SK-N-SH (cell line): ENCODE measurements at regions not wholly inside any gene's neighbourhood (a gene's known extent, or its start where the extent isn't known, plus 50 kb on each side); places are given as distances from the start of the nearest gene placed in this dataset.

Experiments used
- CTCF ChIA-PET: fragments of 300-600, 350-600 bp; formaldehyde crosslinking; extraction: SDS; loops from one replicate; lab custom pipeline; 2021; lab: Yijun Ruan, JAX
- POLR2A ChIA-PET: fragments of 350-600 bp; sonication (Branson Sonifier 250); formaldehyde crosslinking; extraction: SDS; loops from one replicate; lab custom pipeline; 2020; ENCODE audit warnings: antibody characterized with exemption, inconsistent platforms; lab: Yijun Ruan, JAX
- DNase-seq: peaks from one replicate; pipeline ENCODE4 v3.0.0; 2012
- H2AFZ ChIP-seq: fragments of 200-600 bp; sonication (generic); 2 replicates; pipeline ENCODE4 v1.8.1; 2016; ENCODE audit warnings: antibody characterized with exemption, mild to moderate bottlenecking, low read depth
- H3F3A ChIP-seq: fragments of 200-600 bp; sonication (generic); replicated peaks from 2 replicates; pipeline ENCODE3; 2016; ENCODE audit warnings: antibody characterized with exemption, mild to moderate bottlenecking; ENCODE audit not compliant: insufficient read depth
- H3K27ac ChIP-seq, 2 experiments: fragments of 200-500 bp in 1 of 2; fragments of 200-600 bp in 1 of 2; sonication (Bioruptor generic) in 1 of 2; sonication (generic), shearing (Covaris generic) in 1 of 2; 2 replicates each; pipeline versions ENCODE4 v1.5.1 to v1.6.1; 2014 to 2016; ENCODE audit warnings: low read depth in 2 of 2, inconsistent platforms in 1 of 2, low read length in 1 of 2, mild to moderate bottlenecking in 1 of 2, mixed read lengths in 1 of 2
- H3K27me3 ChIP-seq: fragments of 200-600 bp; sonication (generic), shearing (Covaris generic); 2 replicates; pipeline ENCODE4 v1.6.1; 2016; ENCODE audit warnings: mixed run types; ENCODE audit not compliant: insufficient read depth
- H3K36me3 ChIP-seq, 2 experiments: fragments of 200-500 bp in 1 of 2; fragments of 200-600 bp in 1 of 2; sonication (Bioruptor generic) in 1 of 2; sonication (generic) in 1 of 2; replicated peaks in 1 of 2; 2 replicates each; pipeline versions ENCODE3 to v1.5.1; 2014 to 2016; ENCODE audit warnings: low read length in 1 of 2, mild to moderate bottlenecking in 1 of 2; ENCODE audit not compliant: insufficient read depth in 2 of 2, control insufficient read depth in 1 of 2
- H3K4me1 ChIP-seq, 2 experiments: fragments of 200-500 bp in 1 of 2; fragments of 200-600 bp in 1 of 2; sonication (Bioruptor generic) in 1 of 2; sonication (generic), shearing (Covaris generic) in 1 of 2; 2 replicates each; pipeline versions ENCODE4 v1.5.1 to v1.6.1; 2014 to 2016; ENCODE audit warnings: low read depth in 1 of 2, low read length in 1 of 2, mixed run types in 1 of 2; ENCODE audit not compliant: insufficient read depth in 2 of 2, control insufficient read depth in 1 of 2
- H3K4me2 ChIP-seq: fragments of 200-600 bp; sonication (generic), shearing (Covaris generic); 2 replicates; pipeline ENCODE4 v1.6.1; 2017; ENCODE audit warnings: mixed run types
- H3K4me3 ChIP-seq, 2 experiments: fragments of 200-500 bp in 1 of 2; fragments of 200-600 bp in 1 of 2; sonication (Bioruptor generic) in 1 of 2; sonication (generic), shearing (Covaris generic) in 1 of 2; 2 replicates each; pipeline versions ENCODE4 v1.5.1 to v1.8.1; 2014 to 2016; ENCODE audit warnings: low read depth in 2 of 2, inconsistent platforms in 1 of 2, low read length in 1 of 2, mild to moderate bottlenecking in 1 of 2, mixed read lengths in 1 of 2, moderate library complexity in 1 of 2
- H3K79me2 ChIP-seq: fragments of 200-600 bp; sonication (generic); 2 replicates; pipeline ENCODE4 v1.8.1; 2017; ENCODE audit warnings: mild to moderate bottlenecking; ENCODE audit not compliant: insufficient read depth
- H3K9ac ChIP-seq: fragments of 200-600 bp; sonication (generic); 2 replicates; pipeline ENCODE4 v1.6.1; 2017; ENCODE audit warnings: mixed run types
- H3K9me2 ChIP-seq: fragments of 200-600 bp; sonication (generic); 2 replicates; pipeline ENCODE4 v1.6.1; 2017; ENCODE audit warnings: mixed run types
- H3K9me3 ChIP-seq: fragments of 200-600 bp; sonication (generic); 2 replicates; pipeline ENCODE4 v1.6.1; 2017; ENCODE audit warnings: mixed run types, mild to moderate bottlenecking, moderate library complexity
- H4K20me1 ChIP-seq: fragments of 200-600 bp; sonication (generic); 2 replicates; pipeline ENCODE4 v1.6.1; 2017; ENCODE audit warnings: mild to moderate bottlenecking, mixed run types; ENCODE audit not compliant: insufficient read depth
- CHD2 ChIP-seq: fragments of 150-350 bp; IDR thresholded peaks from 2 replicates; pipeline ENCODE4 v1.6.1; 2018; ENCODE audit warnings: low read length; ENCODE audit not compliant: partially characterized antibody
- GATA2 ChIP-seq: sonication (generic); formaldehyde crosslinking; IDR thresholded peaks from 2 replicates; pipeline ENCODE4 v1.5.0; 2020; ENCODE audit warnings: mild to moderate bottlenecking, missing genetic modification reagents
- MEF2A ChIP-seq: IDR thresholded peaks from 2 replicates; pipeline ENCODE4 v1.4.0; 2012; ENCODE audit warnings: low read depth, borderline replicate concordance
- NFIC ChIP-seq: IDR thresholded peaks from 2 replicates; pipeline ENCODE4 v1.4.0; 2012; ENCODE audit warnings: borderline replicate concordance
- POLR2AphosphoS5 ChIP-seq: IDR thresholded peaks from 2 replicates; pipeline ENCODE4 v1.6.1; 2012; ENCODE audit warnings: low read depth, low read length
- RCOR1 ChIP-seq: fragments of 150-350 bp; IDR thresholded peaks from 2 replicates; pipeline ENCODE4 v1.6.1; 2017; ENCODE audit warnings: antibody characterized with exemption, low read length
- RXRA ChIP-seq: IDR thresholded peaks from 2 replicates; pipeline ENCODE4 v1.4.0; 2012; ENCODE audit warnings: low read depth, mild to moderate bottlenecking, borderline replicate concordance
- SMC3 ChIP-seq: IDR thresholded peaks from 2 replicates; pipeline ENCODE4 v1.6.1; 2012; ENCODE audit warnings: low read depth, low read length, improper control_type of control experiment
- TAF1 ChIP-seq: IDR thresholded peaks from 2 replicates; pipeline ENCODE4 v1.6.1; 2012; ENCODE audit warnings: low read depth, mild to moderate bottlenecking, low read length, moderate library complexity, borderline replicate concordance
- TCF12 ChIP-seq: IDR thresholded peaks from 2 replicates; pipeline ENCODE4 v1.4.0; 2012
- TEAD4 ChIP-seq: IDR thresholded peaks from 2 replicates; pipeline ENCODE4 v1.4.0; 2012; ENCODE audit warnings: mild to moderate bottlenecking, borderline replicate concordance; ENCODE audit not compliant: insufficient read depth
- TF ChIP-seq, protein P1 (sequence below): IDR thresholded peaks from 2 replicates; pipeline ENCODE4 v1.6.1; 2012; ENCODE audit warnings: mild to moderate bottlenecking, low read depth, low read length, moderate library complexity
- TF ChIP-seq, protein P2 (sequence below): IDR thresholded peaks from 2 replicates; pipeline ENCODE4 v1.4.0; 2012; ENCODE audit warnings: low read depth, borderline replicate concordance
- TF ChIP-seq, protein P3 (sequence below): fragments of 200-600 bp; sonication (generic); IDR thresholded peaks from 2 replicates; pipeline ENCODE4 v1.6.1; 2017; ENCODE audit warnings: antibody characterized with exemption, mild to moderate bottlenecking, moderate library complexity
- TF ChIP-seq, protein P4 (sequence below): IDR thresholded peaks from 2 replicates; pipeline ENCODE4 v1.4.0; 2012; ENCODE audit warnings: low read depth
- TF ChIP-seq, protein P5 (sequence below): IDR thresholded peaks from 2 replicates; pipeline ENCODE4 v1.4.0; 2012; ENCODE audit warnings: low read depth, borderline replicate concordance

DNA sequence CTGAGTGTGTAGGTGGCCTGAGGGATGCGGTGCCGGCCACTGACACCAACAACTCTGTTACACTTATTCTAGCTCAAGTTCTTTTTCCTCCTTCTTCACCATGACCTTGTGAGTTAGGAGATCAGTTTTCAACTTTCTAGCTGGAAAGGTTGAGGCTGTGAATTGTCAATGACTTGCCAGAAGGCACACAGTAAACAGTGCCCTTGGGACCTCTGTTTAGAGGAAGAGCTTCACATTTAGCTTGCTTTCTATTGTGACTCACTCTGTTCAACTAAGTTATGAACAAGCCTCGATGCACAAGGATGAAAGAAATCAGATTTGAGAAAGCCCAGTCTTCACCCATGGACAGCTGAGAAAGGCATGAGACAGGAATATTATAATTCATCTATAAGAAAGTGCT, 455.6 kb downstream of the MAFB start (continued):
- TF ChIP-seq, protein P1, sequence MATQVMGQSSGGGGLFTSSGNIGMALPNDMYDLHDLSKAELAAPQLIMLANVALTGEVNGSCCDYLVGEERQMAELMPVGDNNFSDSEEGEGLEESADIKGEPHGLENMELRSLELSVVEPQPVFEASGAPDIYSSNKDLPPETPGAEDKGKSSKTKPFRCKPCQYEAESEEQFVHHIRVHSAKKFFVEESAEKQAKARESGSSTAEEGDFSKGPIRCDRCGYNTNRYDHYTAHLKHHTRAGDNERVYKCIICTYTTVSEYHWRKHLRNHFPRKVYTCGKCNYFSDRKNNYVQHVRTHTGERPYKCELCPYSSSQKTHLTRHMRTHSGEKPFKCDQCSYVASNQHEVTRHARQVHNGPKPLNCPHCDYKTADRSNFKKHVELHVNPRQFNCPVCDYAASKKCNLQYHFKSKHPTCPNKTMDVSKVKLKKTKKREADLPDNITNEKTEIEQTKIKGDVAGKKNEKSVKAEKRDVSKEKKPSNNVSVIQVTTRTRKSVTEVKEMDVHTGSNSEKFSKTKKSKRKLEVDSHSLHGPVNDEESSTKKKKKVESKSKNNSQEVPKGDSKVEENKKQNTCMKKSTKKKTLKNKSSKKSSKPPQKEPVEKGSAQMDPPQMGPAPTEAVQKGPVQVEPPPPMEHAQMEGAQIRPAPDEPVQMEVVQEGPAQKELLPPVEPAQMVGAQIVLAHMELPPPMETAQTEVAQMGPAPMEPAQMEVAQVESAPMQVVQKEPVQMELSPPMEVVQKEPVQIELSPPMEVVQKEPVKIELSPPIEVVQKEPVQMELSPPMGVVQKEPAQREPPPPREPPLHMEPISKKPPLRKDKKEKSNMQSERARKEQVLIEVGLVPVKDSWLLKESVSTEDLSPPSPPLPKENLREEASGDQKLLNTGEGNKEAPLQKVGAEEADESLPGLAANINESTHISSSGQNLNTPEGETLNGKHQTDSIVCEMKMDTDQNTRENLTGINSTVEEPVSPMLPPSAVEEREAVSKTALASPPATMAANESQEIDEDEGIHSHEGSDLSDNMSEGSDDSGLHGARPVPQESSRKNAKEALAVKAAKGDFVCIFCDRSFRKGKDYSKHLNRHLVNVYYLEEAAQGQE: no peak
- TF ChIP-seq MEF2A (no peak), SMC3 (no peak), TCF12 (no peak), RCOR1 (no peak), CHD2 (no peak), TEAD4 (no peak), RXRA (no peak), NFIC (no peak), GATA2 (CRISPR knock-in tag) (no peak)
- TF ChIP-seq, protein P2, sequence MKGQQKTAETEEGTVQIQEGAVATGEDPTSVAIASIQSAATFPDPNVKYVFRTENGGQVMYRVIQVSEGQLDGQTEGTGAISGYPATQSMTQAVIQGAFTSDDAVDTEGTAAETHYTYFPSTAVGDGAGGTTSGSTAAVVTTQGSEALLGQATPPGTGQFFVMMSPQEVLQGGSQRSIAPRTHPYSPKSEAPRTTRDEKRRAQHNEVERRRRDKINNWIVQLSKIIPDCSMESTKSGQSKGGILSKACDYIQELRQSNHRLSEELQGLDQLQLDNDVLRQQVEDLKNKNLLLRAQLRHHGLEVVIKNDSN: no peak

DNA sequence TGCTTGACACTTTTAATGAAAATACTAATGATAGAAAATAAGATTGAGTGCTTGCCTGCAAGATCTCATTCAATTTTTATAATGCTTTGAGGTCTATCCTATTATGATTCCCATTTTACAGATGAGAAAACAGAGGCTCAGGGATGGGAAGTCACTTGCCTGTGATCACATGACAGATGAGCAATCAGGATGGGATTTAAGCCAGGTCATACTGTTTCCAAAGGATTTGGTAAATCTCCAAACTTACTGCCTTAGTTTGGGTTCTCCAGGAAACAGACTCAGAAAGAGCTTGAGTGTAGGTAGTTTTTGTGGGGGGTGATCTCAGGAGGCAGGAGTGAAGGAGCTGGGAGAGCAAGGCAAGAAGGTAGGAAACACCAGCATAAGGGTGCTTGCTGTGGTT, 456.3 kb downstream of the MAFB start:
- H3K27ac ChIP-seq: no peak overlapping the region
- H3K9me2 ChIP-seq: no peaks in the 10 kb centered on the region
- no peaks in the 10 kb centered on the region for H3K36me3 ChIP-seq
- TF ChIP-seq RXRA (no peak), TEAD4 (no peak), POLR2AphosphoS5 (no peak), TAF1 (no peak)
- TF ChIP-seq, protein P1: no peak
- TF ChIP-seq, protein P3, sequence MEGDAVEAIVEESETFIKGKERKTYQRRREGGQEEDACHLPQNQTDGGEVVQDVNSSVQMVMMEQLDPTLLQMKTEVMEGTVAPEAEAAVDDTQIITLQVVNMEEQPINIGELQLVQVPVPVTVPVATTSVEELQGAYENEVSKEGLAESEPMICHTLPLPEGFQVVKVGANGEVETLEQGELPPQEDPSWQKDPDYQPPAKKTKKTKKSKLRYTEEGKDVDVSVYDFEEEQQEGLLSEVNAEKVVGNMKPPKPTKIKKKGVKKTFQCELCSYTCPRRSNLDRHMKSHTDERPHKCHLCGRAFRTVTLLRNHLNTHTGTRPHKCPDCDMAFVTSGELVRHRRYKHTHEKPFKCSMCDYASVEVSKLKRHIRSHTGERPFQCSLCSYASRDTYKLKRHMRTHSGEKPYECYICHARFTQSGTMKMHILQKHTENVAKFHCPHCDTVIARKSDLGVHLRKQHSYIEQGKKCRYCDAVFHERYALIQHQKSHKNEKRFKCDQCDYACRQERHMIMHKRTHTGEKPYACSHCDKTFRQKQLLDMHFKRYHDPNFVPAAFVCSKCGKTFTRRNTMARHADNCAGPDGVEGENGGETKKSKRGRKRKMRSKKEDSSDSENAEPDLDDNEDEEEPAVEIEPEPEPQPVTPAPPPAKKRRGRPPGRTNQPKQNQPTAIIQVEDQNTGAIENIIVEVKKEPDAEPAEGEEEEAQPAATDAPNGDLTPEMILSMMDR: no peak
- TF ChIP-seq, protein P4, sequence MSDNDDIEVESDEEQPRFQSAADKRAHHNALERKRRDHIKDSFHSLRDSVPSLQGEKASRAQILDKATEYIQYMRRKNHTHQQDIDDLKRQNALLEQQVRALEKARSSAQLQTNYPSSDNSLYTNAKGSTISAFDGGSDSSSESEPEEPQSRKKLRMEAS: no peak
- TF ChIP-seq, protein P5, sequence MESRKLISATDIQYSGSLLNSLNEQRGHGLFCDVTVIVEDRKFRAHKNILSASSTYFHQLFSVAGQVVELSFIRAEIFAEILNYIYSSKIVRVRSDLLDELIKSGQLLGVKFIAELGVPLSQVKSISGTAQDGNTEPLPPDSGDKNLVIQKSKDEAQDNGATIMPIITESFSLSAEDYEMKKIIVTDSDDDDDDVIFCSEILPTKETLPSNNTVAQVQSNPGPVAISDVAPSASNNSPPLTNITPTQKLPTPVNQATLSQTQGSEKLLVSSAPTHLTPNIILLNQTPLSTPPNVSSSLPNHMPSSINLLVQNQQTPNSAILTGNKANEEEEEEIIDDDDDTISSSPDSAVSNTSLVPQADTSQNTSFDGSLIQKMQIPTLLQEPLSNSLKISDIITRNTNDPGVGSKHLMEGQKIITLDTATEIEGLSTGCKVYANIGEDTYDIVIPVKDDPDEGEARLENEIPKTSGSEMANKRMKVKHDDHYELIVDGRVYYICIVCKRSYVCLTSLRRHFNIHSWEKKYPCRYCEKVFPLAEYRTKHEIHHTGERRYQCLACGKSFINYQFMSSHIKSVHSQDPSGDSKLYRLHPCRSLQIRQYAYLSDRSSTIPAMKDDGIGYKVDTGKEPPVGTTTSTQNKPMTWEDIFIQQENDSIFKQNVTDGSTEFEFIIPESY: no peak
- no peaks in the 10 kb centered on the region for H3K27me3 ChIP-seq
- no peaks in the 10 kb centered on the region for H3F3A ChIP-seq
- POLR2A ChIA-PET: no interaction called here
- H2AFZ ChIP-seq: no peak overlapping the region
- no peak overlapping the region for H3K9ac ChIP-seq
- no peaks in the 10 kb centered on the region for H3K9me3 ChIP-seq
- CTCF ChIA-PET: interaction anchor here (1.7 kb wide), 1 partner anchor 10 kb away, joined by 5 read pairs; no protein-coding TSS in a partner anchor
- no peak for DNase-seq
- H3K4me3 ChIP-seq: no peak overlapping the region
- H4K20me1 ChIP-seq: no peaks in the 10 kb centered on the region
- no peaks in the 10 kb centered on the region; a peak in 1 of 4 replicates for H3K4me1 ChIP-seq
- H3K79me2 ChIP-seq: no peaks in the 10 kb centered on the region
- no peak overlapping the region for H3K4me2 ChIP-seq
